Activated CD8-positive, alpha-beta memory T cell treated with anti-CD3 and anti-CD28 coated beads, Interleukin-2, amount 10 ng/mL, durations not matched to agents 7 days and 5 days (primary cell): ENCODE measurements at regions not wholly inside any gene's neighbourhood (a gene's known extent, or its start where the extent isn't known, plus 50 kb on each side); places are given as distances from the start of the nearest gene placed in this dataset.

Experiments
- ATAC-seq: fragments of 150-1000 bp; cut with Tn5 transposase; one replicate; pipeline ENCODE4 v1.10.0; 2021; ENCODE audit warnings: moderate library complexity
- CTCF ChIA-PET: fragments of 350-600 bp; sonication (Branson Sonifier 250); formaldehyde crosslinking; loops from one replicate; lab custom pipeline; 2021; ENCODE audit warnings: antibody characterized with exemption; lab: Charles Lee
- DNase-seq: peaks from one replicate; pipeline ENCODE4 v3.0.0-alpha.2; 2020
- H3K27ac Mint-ChIP-seq: one replicate; pipeline ENCODE4 v1.8.0; 2021; ENCODE audit warnings: mild to moderate bottlenecking, mixed read lengths
- H3K27me3 Mint-ChIP-seq: one replicate; pipeline ENCODE4 v1.8.0; 2021; ENCODE audit warnings: mixed read lengths
- H3K36me3 Mint-ChIP-seq: one replicate; pipeline ENCODE4 v1.8.0; 2021; ENCODE audit warnings: mild to moderate bottlenecking, mixed read lengths
- H3K4me1 Mint-ChIP-seq: one replicate; pipeline ENCODE4 v1.8.0; 2021; ENCODE audit warnings: mixed read lengths
- H3K4me3 Mint-ChIP-seq: one replicate; pipeline ENCODE4 v1.8.0; 2021; ENCODE audit warnings: mild to moderate bottlenecking, moderate library complexity, mixed read lengths
- H3K9me3 Mint-ChIP-seq: one replicate; pipeline ENCODE4 v1.8.0; 2022; ENCODE audit warnings: low read depth, mixed read lengths

GRCh38 chr20:46823271-46823751 is 71.3 kb upstream of the EYA2 start:
- Mint-ChIP-seq H3K4me3 (no peak overlapping the region), H3K27ac (no peak overlapping the region), H3K27me3 (peaks cover 38% of the 10 kb centered on the region), H3K36me3 (no peaks in the 10 kb centered on the region), H3K4me1 (no peaks in the 10 kb centered on the region), H3K9me3 (no peaks in the 10 kb centered on the region)
- CTCF ChIA-PET = no interaction called here
- ATAC-seq = no peak
- no peak for DNase-seq

GRCh38 chr20:46823753-46824152 is 70.9 kb upstream of the EYA2 start:
- no peaks in the 10 kb centered on the region for H3K9me3 Mint-ChIP-seq
- H3K36me3 Mint-ChIP-seq = no peaks in the 10 kb centered on the region
- ATAC-seq (no peak), DNase-seq (no peak)
- H3K4me1 Mint-ChIP-seq = no peaks in the 10 kb centered on the region
- H3K4me3 Mint-ChIP-seq = no peak overlapping the region
- no peak overlapping the region for H3K27ac Mint-ChIP-seq
- peaks cover 35% of the 10 kb centered on the region for H3K27me3 Mint-ChIP-seq
- CTCF ChIA-PET = no interaction called here

DNA sequence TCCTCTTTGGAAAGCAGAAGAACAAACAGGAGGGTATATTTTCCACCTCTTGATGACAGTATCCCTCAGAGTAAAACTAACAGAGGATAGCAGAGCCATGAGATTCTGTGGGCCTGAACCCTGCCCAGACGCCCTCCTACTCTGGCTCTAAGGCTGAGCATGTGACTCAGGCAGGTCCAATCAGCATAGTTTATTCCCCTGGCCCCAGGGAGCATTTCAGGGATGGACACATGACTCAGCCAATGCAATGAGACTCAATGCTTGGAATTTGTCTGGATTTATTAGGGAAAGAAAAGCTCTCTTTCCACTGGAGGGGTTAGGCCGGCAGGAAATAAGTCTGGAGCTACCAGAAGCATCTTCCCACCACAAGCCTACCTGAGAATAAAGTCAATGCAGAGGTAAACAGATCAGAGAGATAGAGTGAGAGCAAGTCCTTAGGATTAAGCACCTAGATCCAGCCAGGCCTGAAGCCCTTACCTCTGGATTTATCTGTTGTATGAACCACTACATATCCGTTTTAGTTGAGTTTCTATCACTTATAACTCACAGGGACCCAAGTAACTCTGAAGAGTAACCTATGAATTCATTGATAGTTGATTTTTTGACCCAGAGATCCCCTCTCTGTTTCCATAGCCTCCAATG is 68.2 kb upstream of the EYA2 start:
- H3K9me3 Mint-ChIP-seq = no peaks in the 10 kb centered on the region
- no peak overlapping the region for H3K4me3 Mint-ChIP-seq
- no peak overlapping the region for H3K27ac Mint-ChIP-seq
- CTCF ChIA-PET = no interaction called here
- no peaks in the 10 kb centered on the region for H3K4me1 Mint-ChIP-seq
- no peaks in the 10 kb centered on the region for H3K36me3 Mint-ChIP-seq
- DNase-seq = no peak
- H3K27me3 Mint-ChIP-seq = peaks cover 22% of the 10 kb centered on the region
- no peak for ATAC-seq

DNA sequence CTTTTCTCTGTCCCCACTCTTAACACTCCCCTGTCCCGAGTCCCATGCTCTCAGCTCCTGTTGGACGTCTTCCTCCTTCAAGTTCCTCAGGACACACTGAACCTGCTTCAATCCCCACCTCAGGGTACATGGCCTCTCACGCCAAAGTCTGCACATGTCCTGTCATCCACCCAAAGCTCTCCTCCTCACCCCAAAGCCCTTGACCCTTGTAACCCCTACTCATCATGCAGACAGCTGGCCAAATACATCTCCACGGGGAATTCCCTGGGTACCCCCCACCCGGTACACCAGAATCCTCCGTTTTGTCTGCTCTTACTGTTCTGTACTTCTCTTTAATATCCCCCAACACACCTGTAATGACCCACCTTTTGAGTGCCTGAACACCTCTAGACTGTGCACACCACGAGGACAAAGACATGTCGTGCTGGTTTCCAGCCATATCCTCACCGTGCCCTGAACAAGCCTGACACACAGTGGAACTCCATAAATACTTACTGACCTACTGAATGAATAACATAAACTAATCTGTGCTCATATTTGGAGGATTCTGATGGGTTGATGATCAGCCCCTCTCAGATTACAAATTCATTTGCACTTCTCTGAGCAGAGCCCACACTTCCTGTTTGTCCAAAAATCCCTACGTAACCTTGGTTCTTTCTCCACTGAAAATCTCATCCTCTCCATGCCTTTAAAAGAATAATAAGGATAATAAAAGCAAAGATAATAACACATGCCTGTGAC is 66.8 kb upstream of the EYA2 start:
- no peak overlapping the region for H3K27ac Mint-ChIP-seq
- H3K4me1 Mint-ChIP-seq = no peaks in the 10 kb centered on the region
- peaks cover 22% of the 10 kb centered on the region for H3K27me3 Mint-ChIP-seq
- DNase-seq (no peak), ATAC-seq (no peak)
- CTCF ChIA-PET = no interaction called here
- no peak overlapping the region for H3K4me3 Mint-ChIP-seq
- H3K9me3 Mint-ChIP-seq = no peaks in the 10 kb centered on the region
- no peaks in the 10 kb centered on the region for H3K36me3 Mint-ChIP-seq

GRCh38 chr20:46828471-46828870 is 66.2 kb upstream of the EYA2 start:
- Mint-ChIP-seq H3K27me3 (peaks cover 22% of the 10 kb centered on the region), H3K27ac (no peak overlapping the region), H3K36me3 (no peaks in the 10 kb centered on the region), H3K4me1 (no peaks in the 10 kb centered on the region), H3K4me3 (no peak overlapping the region), H3K9me3 (no peaks in the 10 kb centered on the region)
- ATAC-seq (no peak), DNase-seq (no peak)
- CTCF ChIA-PET = no interaction called here

DNA sequence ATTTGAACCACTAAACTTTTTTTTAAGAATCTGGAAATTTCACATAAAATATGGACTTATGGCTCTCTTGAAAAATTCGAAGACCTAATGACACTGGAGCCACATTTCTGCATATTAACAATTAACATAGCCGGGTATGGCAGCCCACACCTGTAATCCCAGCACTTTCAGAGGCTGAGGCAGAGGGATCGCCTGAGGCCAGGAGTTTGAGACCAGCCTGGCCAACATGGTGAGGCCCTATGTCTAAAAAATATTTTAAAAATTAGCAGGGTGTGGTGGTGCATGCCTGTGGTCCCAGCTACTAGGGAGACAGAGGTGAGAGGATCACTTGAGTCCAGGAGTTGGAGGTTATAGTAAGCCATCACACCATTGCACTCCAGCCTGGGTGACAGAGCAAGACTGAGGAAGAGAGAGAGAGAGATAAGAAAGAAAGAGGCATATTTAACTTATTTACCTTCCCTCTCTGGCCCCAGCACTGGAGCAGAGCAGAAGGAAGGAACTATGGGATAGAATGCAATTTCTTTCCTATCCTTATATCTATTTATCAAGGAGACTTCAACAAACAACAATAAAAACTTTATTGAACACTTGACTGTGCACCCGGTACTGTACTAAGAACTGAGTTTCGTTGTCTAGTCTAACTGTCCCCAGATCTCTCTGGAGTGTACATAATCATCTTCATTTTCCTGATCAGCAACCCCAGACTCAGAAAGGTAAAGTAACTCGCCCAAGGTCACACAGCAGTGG is 63.6 kb upstream of the EYA2 start:
- H3K27ac Mint-ChIP-seq = no peak overlapping the region
- ATAC-seq = no peak
- H3K4me3 Mint-ChIP-seq = no peak overlapping the region
- peaks cover 5% of the 10 kb centered on the region for H3K27me3 Mint-ChIP-seq
- no peaks in the 10 kb centered on the region for H3K36me3 Mint-ChIP-seq
- no peaks in the 10 kb centered on the region for H3K4me1 Mint-ChIP-seq
- no peak for DNase-seq
- CTCF ChIA-PET = no interaction called here
- H3K9me3 Mint-ChIP-seq = no peaks in the 10 kb centered on the region

DNA sequence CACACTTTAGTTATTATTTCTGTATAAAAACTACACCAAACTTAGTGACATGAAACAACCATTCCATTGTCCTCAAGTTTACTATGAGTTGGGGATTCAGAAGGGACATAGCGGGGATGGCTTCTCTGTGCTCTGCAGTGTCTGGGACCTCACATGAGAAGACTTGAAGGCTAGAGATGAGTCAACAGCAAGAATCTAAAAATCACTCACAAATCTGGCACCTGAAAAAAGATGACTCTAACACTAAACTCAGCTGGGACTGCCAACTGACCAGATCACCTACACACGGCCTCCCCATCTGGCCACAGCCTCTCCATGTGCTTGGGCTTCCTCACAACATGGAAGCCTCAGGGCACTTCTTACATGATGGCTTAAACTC is 63.0 kb upstream of the EYA2 start:
- DNase-seq = no peak
- Mint-ChIP-seq H3K36me3 (no peaks in the 10 kb centered on the region), H3K27ac (no peak overlapping the region), H3K9me3 (no peaks in the 10 kb centered on the region), H3K4me1 (no peaks in the 10 kb centered on the region), H3K4me3 (no peak overlapping the region), H3K27me3 (peaks cover 5% of the 10 kb centered on the region)
- no peak for ATAC-seq
- CTCF ChIA-PET = no interaction called here

- no peak for ATAC-seq
- no peaks in the 10 kb centered on the region for H3K36me3 Mint-ChIP-seq
- H3K9me3 Mint-ChIP-seq = no peaks in the 10 kb centered on the region
- no peaks in the 10 kb centered on the region for H3K4me1 Mint-ChIP-seq
- H3K27ac Mint-ChIP-seq = no peak overlapping the region
- CTCF ChIA-PET = no interaction called here
- peaks cover 3% of the 10 kb centered on the region for H3K27me3 Mint-ChIP-seq
- no peak for DNase-seq
- no peak overlapping the region for H3K4me3 Mint-ChIP-seq
Measured at GRCh38 chr20:46832555-46832954, 62.1 kb upstream of the EYA2 start.

DNA sequence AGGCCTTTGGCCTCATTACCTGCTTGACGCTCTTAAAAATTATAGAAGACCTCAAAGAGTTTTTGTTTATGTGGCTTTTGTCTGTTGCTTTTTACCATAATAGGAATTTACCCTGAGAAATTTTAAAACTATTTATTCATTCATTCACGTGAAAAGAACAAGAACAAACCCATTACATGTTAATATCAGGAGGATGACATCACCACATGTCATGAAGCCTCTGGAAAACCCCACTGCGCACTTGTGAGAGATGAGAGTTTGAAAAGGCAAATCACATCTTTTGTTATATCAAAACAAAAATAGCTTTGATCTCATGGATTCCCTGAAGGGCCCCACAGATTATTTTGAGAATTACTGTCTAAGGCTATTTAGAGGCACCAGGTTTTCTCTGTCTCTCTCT is 61.3 kb upstream of the EYA2 start:
- Mint-ChIP-seq H3K4me3 (no peak overlapping the region), H3K36me3 (no peaks in the 10 kb centered on the region), H3K27ac (no peak overlapping the region), H3K4me1 (no peaks in the 10 kb centered on the region), H3K27me3 (peaks cover 3% of the 10 kb centered on the region), H3K9me3 (no peaks in the 10 kb centered on the region)
- no peak for DNase-seq
- CTCF ChIA-PET = no interaction called here
- no peak for ATAC-seq

GRCh38 chr20:46835418-46835817 is 59.2 kb upstream of the EYA2 start:
- peaks cover 2% of the 10 kb centered on the region for H3K4me1 Mint-ChIP-seq
- no peaks in the 10 kb centered on the region for H3K9me3 Mint-ChIP-seq

DNA sequence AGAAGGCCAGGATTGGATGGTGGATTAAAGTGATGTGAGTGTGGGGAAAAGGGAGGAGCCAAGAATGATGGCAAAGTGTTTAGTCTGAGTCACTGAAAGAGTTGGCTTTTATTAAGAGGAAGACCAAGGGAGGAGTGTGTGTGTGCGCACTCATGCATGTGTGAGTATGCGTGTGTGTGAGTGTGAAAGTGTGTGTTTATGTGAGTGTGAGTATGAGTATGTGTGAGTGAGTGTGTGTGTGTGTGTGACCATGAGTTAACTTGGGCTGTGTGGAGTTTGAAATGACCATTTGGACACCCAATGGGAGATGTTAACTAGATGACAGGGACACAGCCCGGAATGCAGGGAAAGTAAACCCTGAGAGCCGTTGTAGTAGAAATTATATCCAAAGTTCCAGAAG is 57.6 kb upstream of the EYA2 start:
- no peak overlapping the region for H3K27ac Mint-ChIP-seq
- H3K4me3 Mint-ChIP-seq = no peak overlapping the region
- ATAC-seq = no peak
- H3K4me1 Mint-ChIP-seq = peaks cover 2% of the 10 kb centered on the region
- H3K27me3 Mint-ChIP-seq = peaks cover 17% of the 10 kb centered on the region
- no peaks in the 10 kb centered on the region for H3K36me3 Mint-ChIP-seq
- CTCF ChIA-PET = no interaction called here
- H3K9me3 Mint-ChIP-seq = no peaks in the 10 kb centered on the region
- DNase-seq = no peak

More at GRCh38 chr20:46835418-46835817, 59.2 kb upstream of the EYA2 start:
- ATAC-seq (no peak), DNase-seq (no peak)
- H3K36me3 Mint-ChIP-seq = no peaks in the 10 kb centered on the region
- CTCF ChIA-PET = no interaction called here
- peaks cover 9% of the 10 kb centered on the region for H3K27me3 Mint-ChIP-seq
- no peak overlapping the region for H3K4me3 Mint-ChIP-seq
- H3K27ac Mint-ChIP-seq = no peak overlapping the region

DNA sequence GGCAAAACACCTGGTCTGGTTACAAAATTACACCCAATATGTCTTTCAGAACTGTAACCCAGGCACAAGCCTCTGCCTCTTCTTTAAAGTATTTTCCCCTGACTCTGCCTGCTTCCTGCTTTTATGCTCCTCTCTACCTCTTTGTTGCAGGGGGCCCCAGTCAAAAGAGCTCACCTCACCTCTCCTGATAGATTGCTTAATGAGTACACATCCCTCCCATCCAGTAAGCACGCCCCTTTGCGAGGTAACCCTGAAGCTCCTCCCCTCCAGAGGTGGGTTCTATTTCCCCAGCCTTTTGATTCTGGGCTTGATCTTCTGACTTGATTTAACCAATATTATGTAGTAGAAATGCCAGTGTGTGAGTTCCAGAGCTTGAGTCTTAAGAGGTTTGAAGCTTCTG is 56.6 kb upstream of the EYA2 start:
- peaks cover 17% of the 10 kb centered on the region for H3K27me3 Mint-ChIP-seq
- peaks cover 2% of the 10 kb centered on the region for H3K4me1 Mint-ChIP-seq
- ATAC-seq (no peak), DNase-seq (no peak)
- H3K36me3 Mint-ChIP-seq = no peaks in the 10 kb centered on the region
- CTCF ChIA-PET = no interaction called here
- no peaks in the 10 kb centered on the region for H3K9me3 Mint-ChIP-seq
- H3K27ac Mint-ChIP-seq = no peak overlapping the region
- H3K4me3 Mint-ChIP-seq = no peak overlapping the region

GRCh38 chr20:46840054-46840729 is 54.5 kb upstream of the EYA2 start:
- Mint-ChIP-seq H3K9me3 (no peaks in the 10 kb centered on the region), H3K27me3 (peaks cover 17% of the 10 kb centered on the region), H3K27ac (no peak overlapping the region), H3K4me3 (no peak overlapping the region), H3K36me3 (no peaks in the 10 kb centered on the region), H3K4me1 (peaks cover 2% of the 10 kb centered on the region)
- DNase-seq (no peak), ATAC-seq (no peak)
- CTCF ChIA-PET = no interaction called here
